Endothelial cell of hepatic sinusoid (primary cell): ENCODE measurements at regions not wholly inside any gene's neighbourhood (a gene's known extent, or its start where the extent isn't known, plus 50 kb on each side); places are given as distances from the start of the nearest gene placed in this dataset.

ENCODE experiments used
- in situ Hi-C: cut with HindIII; loops from 2 replicates; pipeline ENCODE4 v1.10.0; 2017; ENCODE audit warnings: low sequenced_read_pairs

DNA sequence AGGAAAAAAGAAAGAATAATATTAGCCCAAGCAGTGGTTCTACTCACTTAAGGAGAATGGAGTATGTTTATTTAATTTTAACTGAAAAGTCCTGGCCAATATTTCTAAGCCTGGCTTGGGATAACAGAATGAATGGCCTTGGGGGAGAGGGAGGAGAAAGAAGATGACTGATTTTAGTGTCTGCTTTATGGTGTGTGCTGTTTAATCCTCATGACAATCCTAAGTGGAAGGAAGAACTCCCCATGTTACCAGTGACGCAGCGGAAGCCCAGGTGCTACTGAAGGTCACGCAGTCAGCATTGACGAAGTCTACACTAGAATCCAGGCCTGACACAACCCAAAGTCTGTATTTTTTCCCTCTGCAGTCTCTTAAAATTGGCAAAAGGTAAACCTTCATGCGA is 50.5 kb downstream of the PALM2AKAP2 start:
- in situ Hi-C loops, result no loop called here

DNA sequence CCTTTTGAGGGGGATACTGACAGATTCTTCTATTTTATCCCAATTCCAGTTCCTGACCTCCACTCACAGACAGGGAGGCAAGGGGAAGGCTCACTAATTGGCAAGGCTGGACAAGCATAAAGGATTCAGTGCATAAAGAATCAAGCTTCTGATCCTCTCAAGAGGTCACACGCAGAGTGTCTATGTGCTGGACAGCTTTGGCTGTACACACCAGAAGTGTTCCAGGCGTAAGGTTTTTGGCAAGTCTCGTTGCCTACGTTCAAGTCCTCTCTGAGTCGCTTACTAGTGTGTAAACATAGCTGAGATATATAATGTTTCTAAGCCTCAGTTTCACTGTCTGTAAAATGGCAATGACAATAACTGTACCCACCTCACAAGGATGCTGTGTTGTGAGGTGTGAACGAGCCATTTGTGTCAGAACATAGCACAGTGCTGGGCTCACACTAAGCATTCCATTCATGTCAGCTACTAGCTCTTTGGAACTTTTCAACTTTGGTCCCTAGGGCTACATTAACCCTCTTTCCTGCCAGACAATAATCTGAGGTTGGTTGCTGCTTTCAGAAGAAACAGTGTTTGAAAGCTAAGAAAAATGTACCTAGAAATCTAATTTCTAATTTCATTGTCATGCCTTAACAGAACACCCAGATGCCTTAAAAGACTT is 52.1 kb downstream of the PALM2AKAP2 start:
- in situ Hi-C loops, result no loop called here

DNA sequence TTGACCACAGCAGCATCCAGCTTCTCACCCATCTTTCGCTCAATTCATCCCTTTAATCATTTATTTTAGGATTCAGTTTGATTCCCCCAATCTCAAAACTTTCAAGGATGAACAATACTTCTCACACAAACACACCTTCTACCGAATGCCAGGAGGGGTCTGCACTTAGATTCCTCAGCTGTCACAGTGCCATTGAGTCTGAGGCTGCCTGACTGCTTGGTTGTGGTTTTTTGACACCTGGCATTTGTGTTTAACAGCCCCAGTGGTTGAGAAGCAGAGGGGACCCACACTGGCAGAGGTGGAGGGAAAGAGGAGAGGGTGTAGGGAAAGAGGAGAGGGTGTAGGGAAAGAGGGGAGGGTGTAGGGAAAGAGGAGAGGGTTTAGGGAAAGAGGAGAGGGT is 54.9 kb downstream of the PALM2AKAP2 start:
- in situ Hi-C loops, result no loop called here

DNA sequence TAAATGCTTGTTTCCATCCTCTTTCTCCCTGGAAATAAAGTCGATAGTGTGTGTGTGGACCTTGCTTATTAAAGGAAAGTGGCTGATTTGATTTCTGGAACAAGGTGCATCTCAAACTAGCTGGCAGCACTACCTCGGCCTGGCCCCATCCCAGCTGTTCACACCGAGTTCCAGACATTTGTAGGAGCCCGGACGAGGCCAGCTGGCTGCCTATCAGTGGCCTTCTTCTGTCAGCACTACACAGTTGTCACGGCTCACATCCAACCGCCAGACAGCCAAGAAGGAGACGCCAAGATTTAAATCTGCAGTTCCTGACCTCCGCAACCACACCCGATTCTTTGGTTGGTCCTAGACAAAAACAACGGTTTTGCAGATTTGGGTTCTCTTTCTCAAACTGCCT is 63.6 kb downstream of the PALM2AKAP2 start:
- in situ Hi-C loops, result no loop called here

DNA sequence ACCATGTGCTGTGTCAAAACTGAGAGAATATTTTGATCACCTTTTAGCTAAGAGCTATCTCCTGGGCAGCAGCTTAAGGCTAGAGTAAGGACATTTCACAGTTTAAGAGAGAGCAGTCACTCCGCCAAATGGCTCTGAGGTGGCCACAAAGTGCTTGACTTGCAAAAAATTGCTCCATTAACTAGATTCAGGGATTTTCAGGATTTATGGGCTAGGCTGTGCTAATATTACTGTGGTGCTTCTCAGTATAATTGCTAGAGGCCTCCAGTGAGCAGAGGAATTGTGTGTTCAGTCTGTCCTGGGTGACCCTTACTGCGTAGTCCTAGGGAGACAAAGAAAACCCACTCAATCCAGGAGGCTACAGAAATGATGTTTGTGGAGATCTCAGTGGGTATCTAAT is 65.2 kb downstream of the PALM2AKAP2 start:
- in situ Hi-C loops, result no loop called here

DNA sequence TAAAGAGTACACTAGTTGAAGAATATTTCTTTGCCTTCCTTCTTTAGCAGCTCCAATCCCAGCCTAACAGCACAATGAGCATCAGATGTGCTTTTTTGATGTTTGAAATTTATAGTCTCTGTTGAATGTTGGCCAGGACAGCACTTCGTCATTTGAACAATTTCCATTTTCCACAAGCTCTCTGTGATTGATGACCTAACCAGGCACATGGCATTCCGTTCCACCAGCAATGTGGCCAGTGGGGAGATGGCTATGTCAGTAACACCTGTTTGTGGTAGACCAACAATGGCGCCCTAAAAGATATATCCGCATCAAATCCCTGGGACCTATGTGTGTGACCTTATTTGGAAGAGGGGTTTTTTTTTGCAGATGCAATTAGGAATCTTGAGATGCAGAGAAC is 66.8 kb downstream of the PALM2AKAP2 start:
- in situ Hi-C loops, result no loop called here

DNA sequence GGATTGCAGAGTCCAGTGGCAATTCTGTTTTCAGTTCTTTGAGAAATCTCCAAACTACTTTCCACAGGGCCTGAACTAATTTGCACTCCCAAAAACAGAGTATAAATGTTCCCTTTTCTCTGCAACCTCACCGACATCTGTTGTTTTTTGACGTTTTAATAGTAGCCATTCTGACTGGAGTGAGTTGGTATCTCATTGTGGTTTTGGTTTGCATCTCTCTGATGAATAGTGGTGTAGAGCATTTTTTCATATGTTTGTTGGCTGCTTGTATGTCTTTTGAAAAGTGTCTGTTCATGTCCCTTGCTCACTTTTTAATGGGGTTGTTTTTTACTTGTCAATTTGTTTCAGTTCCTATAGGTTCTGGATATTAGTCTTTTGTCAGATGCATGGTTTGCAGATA is 72.6 kb downstream of the PALM2AKAP2 start:
- in situ Hi-C loops, result no loop called here

DNA sequence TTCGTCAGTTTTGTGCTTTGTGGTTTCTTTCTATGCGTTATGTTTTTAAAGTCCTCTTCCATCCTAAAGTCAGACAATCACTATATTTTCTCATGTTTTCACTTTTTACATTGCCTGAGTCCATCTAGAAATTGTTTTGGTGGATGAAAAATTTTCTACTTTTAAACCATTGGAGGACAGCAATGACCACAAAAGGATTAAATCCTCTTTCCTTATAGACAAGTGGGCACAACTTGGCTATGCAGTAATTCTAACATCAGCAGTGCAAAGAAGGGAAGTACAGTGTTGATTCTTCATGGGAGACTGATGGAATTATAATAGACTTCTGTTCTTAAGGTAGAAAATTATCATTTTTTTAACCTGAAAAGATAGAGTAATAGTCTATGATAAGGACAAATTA is 75.5 kb downstream of the PALM2AKAP2 start:
- in situ Hi-C loops, result no loop called here

DNA sequence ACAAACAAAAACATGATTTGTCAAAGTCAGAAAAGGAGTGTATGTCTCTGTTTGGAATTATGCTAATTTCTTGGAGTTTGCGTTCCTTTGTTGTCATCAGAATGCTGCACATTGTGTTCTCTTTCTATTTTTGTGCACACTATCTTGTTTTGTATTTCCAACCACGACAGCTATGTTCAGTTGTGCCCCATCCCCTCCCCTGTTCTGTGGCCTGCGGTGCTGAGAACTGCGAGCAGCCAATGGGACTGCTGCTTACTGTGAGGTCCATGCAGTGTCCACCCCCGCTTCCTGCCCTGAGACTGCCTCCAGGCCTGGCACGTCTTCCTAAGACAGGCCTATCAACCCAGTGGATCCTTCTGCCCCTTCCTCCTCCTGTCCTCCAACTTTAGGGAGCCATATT is 76.8 kb downstream of the PALM2AKAP2 start:
- in situ Hi-C loops, result no loop called here

DNA sequence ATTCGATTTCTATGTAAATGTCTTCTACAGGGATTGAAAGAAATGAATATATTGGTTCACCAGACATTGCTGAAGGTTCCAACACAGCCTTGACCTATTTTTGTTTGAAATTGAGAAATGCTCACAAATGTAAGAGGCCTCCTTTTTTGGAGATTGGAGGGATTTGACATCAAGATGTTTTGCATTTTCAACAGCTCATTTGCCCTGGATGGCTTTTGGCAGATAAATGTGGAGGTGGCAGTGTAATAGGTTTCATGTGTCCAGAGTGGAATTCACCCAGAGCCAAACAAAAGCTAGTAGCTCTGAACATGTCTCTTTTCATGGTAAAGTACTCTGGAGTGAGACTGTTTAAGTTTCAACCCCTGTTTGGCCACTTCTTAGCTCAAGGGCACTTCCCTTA is 77.3 kb downstream of the PALM2AKAP2 start:
- in situ Hi-C loops, result no loop called here

DNA sequence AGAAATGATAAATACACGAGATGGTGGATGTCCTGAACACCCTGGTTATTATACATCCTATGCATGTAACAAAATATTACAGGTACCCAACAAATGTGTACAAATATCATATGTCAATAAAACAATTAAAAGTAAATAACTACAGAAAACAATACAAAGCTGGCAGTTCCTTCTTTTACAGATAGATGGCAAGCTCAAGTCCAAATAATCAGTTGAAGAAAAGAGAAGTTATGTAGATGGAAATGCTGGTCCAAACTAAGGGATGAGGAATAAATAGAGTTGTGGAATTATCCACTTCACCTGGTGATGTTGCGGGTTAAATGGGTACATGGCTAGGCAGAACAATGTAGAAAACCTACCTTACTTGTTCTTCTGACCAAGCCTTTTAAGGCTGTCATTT is 79.4 kb downstream of the PALM2AKAP2 start:
- in situ Hi-C loops, result no loop called here

DNA sequence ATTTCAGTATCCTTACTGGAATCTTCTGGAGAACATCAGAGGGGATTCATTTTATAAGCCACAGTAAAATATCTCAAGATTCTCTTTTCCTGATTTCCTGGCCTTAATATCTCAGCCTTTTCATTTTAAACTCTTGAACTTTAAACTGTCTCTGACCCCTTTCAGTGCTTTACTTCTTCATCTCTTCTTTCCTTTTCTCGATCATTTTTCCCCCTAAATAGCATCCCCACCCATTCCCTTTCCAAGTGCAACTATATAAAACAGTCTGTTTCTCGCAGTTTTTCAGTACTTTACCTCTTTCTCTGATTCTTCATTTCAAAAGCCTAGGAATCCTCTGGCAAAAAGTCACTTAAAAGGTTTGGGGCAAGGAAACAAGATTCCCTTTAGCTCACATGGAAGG is 80.5 kb downstream of the PALM2AKAP2 start:
- in situ Hi-C loops, result loop anchor here (5.0 kb wide), 2 partner anchors 43 to 102 kb away; no protein-coding TSS in a partner anchor

DNA sequence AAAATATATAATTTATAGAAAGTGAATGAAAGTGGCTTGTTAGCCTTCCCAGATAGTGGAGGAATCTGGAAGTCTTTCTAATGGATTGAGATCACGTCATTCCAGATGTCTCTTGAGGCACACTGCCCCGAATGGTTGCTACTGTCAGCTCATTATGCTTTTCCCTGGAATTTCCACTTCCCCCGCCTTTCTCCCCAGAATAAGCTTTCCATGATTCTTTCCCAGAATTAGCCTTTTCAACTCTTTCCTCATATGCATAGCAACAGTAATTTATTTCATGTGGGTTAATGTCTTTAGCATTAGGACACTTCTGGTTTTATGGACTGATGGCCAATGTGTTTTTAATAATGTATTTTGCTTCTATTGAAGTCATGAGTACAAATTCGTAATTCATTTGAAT is 81.5 kb downstream of the PALM2AKAP2 start:
- in situ Hi-C loops, result loop anchor here (5.0 kb wide), 2 partner anchors 44 to 101 kb away; no protein-coding TSS in a partner anchor

DNA sequence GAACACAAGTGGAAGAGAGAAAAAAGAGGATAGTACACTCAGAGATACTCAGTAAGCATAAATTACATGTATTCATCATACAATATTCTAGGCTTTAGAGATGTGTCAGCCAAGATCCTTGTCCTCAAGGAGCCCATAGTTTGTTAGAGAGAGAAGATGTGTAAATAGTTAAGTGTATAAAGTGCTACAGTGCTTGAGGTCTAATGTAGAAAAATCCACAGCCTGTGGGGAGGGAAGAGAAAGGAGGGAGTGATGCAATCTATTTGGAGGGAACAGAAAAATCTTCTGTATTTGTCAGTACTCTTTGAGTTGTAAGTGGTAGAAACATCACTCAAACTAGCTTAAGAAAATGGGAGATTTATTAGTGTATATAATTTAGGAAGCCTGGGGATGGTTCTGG is 81.9 kb downstream of the PALM2AKAP2 start:
- in situ Hi-C loops, result loop anchor here (5.0 kb wide), 2 partner anchors 45 to 100 kb away; no protein-coding TSS in a partner anchor

DNA sequence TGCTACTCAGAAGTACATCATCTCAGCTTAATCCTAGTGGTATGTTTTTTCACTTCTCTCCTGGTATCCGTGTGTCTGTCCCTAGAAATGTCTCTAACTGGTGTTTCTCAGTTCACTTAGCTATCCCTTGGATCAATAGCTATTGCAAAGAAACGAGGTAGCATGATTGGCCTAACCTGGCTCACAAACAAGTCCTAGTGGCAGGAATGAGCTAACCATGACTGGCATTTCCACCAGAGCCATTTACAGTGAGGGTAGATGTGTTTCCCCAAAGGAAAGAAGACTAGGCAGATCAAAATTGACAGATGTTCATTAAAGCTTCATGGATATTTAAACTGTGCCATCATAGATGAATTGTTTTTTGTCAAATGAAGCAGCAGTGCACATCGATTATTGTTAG is 82.5 kb downstream of the PALM2AKAP2 start:
- in situ Hi-C loops, result loop anchor here (5.0 kb wide), 2 partner anchors 45 to 100 kb away; no protein-coding TSS in a partner anchor

DNA sequence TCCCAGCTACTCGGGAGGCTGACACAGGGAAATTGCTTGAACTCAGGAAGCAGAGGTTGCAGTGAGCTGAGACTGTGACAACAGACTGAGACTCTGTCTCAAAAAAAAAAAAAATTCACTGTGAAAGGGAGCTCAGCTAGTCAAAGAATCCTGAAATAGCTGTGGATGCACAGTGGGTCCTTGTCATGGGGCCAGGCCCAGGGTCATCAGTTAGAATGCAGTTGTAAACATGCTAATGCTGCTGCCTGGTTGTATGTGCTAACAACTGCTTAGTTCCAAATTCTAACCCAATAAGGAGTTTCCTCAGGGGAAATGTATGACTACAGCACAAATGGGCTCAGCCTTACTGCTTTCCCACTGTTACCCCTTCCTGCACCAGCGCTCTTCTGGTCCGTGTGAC is 84.0 kb downstream of the PALM2AKAP2 start:
- in situ Hi-C loops, result loop anchor here (5.0 kb wide), 2 partner anchors 47 to 98 kb away; no protein-coding TSS in a partner anchor

DNA sequence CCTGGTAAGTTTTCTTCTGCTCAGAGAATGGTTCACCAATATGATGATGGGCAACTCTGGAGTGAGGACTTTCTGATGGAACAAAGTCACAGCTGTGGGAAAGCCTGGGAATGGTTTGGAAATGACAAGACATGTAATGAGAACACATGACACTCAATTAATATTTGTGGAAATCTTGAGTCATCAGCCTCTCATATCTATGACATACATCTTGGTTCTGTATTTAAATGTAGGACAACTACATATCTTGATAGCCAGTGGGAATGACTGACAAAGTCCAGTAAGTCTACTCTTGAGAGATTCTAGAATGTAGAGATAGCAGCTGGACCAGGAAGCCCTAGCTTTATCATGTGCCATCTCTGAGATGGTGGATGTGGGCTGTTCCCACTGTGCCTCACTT is 85.5 kb downstream of the PALM2AKAP2 start:
- in situ Hi-C loops, result no loop called here

DNA sequence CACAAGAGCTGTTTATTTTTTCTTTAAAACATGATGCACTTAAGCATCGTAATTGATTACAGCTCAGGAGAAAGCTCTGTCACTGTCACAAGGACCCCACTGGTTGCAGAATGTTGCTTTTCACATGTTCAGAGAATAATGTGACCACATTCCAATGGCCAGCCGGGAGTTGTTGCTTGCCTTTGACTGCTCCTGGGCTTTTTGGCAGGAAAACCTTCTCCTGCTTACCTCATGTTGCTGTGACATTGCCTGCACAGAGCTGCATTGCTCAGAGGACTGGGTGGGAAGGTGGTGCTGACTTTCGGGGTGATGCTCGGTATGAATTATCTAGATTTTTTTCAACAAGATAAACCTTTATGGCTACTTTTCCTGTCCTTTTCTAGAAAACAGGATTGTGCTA is 88.2 kb downstream of the PALM2AKAP2 start:
- in situ Hi-C loops, result no loop called here

DNA sequence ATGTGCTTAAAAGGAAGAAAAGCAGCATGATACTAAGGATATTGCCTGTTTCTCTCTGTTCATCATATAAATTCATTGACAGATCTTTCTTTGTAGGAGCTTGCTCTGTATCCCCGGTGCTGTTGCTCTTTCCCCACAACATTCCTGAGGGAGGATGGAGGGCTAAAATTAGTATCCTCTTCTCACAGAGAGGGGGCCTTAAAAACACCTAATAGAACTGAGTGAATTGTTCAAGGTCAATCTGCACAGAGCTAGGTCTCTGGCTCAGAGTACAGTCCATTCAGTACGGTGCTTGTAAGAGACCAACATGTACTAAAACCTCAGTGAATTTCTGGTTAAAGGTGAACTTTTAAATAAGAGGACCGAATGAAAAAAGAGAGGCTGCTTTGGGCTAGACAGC is 88.7 kb downstream of the PALM2AKAP2 start:
- in situ Hi-C loops, result no loop called here

DNA sequence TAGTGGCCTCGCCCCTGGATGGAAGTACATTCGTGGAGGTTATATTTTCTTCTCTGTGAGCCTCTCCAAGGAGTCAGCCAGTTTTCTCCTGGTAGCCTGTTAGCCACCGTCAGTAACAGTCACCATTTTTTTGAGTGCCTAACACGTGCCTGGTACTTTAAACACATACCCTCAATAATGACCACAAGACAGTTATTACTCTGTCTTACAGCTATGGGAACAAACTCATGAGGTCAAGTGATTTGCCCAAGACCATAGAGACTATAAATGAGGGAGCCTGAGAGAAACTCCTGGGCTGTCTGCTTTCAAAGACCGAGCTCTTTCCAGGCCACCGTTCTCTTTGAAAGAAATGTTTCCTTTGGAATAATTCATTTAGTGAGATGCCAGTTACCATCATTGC is 90.4 kb downstream of the PALM2AKAP2 start:
- in situ Hi-C loops, result no loop called here

DNA sequence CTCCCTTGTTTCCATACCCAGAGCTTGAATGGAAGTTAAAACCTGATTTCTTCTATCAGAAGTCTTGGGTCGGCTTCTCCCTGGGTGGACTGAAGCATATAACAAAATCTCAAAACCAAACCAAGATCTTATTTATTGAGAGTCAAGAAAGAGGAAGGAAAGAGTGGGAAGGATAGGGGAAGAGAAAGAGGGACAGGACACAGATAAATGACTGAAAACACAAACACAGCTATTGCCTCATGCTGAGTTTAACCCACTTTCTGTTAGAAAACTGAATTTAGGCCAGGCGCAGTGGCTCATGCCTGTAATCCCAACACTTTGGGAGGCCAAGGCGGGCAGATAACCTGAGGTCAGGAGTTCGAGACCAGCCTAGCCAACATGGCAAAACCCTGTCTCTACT is 92.9 kb downstream of the PALM2AKAP2 start:
- in situ Hi-C loops, result no loop called here

DNA sequence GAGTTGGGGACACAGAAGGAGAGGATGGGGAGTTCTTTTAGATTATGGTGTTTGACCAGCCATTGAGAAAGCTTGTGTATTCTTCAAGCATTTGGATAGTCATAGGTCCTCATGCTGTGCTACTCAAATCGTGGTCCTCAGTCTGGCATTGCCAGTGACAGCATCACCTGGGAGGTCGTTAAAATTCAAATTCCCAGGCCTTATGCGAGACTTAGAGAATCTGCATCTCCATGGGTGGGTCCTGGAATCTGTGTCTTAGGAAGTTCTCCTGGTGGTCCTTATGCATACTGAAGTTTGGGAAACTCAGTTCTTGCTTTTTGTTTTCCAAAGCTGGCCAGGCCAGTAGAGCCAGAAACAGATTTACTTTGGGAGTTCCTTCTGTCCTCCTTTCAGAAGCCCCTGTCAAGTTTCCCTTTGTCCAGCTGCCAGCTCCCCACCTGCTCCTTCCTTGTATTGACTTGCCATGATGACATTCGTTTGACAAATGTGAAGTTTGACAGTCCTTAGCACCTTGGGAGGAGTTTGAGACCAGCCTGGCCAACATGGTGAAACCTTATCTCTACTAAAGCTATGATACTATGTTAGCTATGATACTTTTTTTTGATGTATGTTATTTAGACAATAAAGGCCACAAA is 95.6 kb downstream of the PALM2AKAP2 start:
- in situ Hi-C loops, result no loop called here
